GM19372 (cell line): ENCODE measurements at regions not wholly inside any gene's neighbourhood (a gene's known extent, or its start where the extent isn't known, plus 50 kb on each side); places are given as distances from the start of the nearest gene placed in this dataset.
"Not testable (repeated sequence)": the region's sequence is repeated elsewhere in the genome, so short reads cannot be mapped to it uniquely, and the experiment has no call there.

Experiments used
- ATAC-seq: cut with Tn5 transposase; IDR thresholded peaks from one replicate; pipeline ENCODE4 v1.9.1; 2021; ENCODE audit warnings: mild to moderate bottlenecking, low read depth, moderate library complexity; ENCODE audit not compliant: unreplicated experiment

DNA sequence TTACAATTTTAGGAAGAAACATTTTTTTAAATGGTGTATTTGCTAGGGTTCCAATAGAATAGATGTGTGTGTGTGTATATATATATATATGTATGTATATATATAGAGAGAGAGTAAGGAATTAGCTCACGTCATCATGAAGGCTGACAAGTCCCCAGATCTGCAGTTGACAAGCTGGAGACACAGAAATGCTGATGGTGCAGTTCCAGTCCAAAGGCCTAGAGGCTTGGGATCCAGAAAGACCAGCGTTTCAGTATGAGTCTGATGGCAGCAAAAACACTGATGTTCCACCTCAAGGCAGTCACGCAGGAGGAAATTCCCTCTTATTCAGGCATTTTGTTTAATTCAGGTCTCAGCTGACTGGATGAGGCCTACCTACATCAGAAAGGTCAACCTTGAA is 386.8 kb downstream of the PTH2R start:
- no peak for ATAC-seq

DNA sequence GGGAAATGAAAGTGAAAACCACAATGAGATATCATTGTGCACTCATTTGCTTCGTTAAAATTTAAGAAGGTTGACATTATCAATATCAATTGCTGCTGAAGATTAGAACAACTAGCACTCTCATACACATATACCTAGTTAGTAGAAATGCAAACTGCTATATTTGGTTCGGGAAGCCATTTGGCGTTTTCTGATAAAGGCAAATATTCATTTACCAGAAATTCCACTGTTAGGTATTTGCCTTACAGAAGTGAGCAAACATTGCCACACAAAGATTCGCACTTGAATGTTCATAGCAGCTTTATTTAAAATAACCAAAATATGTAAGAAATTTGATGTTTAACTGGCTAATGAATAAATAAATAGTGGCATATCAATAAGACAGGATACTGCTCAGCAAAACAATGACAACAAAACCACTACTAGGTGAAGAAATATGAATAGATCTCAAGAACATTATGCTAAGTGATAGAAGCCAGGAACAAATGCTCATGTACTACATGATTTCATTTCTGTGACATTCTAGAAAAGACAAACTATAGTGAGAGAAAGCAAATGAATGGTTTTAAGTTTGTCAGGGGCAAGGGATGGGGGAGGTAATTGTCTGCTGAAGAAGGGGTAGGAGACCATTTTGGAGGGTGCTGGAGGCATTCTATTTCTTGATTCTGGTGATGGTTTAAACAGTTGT is 387.8 kb downstream of the PTH2R start:
- no peak for ATAC-seq

DNA sequence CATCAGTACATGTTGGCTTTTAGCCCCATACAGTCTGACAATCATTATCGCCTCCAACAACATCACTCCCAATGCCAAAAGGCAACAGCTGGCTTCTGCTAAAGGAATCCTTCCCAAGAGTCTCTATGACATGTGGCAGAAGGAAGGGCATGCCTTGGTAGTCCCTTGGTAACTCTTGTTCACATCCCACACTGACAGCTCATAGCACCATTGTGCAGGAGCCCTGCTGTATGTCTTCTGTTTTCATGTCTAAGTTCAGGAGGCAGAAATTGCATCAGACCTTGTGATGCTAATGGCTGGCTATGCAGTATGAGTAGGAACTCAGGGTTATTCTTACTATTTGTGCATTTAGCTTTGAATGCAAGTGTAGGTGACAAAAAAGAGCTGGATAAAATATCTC is 392.1 kb downstream of the PTH2R start:
- ATAC-seq = no peak

DNA sequence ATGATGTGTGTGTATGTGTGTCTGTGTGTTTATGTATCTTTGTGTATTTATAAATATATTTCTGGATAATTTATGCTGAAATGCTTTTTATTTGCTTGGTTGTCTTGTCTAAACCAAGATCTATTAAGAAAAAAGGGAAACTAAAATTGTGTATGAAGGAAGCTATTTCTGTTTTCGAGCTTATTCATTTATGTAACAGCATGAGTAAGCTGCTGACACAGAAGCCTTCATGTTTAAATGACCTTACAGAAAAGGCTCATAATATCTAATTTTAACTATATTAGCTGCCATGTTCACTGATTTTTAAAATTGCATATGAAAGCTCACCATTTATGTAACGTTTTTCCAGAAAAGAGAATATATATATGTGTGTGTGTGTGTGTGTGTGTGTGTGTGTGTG is 392.8 kb downstream of the PTH2R start:
- no peak for ATAC-seq

DNA sequence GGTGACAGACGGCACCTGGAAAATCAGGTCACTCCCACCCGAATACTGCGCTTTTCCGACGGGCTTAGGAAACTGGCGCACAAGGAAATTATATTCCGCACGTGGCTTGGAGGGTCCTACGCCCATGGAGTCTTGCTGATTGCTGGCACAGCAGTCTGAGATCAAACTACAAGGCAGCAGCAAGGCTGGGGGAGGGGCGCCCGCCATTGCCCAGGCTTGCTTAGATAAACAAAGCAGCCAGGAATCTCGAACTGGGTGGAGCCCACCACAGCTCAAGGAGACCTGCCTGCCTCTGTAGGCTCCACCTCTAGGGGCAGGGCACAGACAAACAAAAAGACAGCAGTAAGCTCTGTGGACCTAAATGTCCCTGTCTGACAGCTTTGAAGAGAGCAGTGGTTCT is 394.3 kb downstream of the PTH2R start:
- not testable (repeated sequence) for ATAC-seq

DNA sequence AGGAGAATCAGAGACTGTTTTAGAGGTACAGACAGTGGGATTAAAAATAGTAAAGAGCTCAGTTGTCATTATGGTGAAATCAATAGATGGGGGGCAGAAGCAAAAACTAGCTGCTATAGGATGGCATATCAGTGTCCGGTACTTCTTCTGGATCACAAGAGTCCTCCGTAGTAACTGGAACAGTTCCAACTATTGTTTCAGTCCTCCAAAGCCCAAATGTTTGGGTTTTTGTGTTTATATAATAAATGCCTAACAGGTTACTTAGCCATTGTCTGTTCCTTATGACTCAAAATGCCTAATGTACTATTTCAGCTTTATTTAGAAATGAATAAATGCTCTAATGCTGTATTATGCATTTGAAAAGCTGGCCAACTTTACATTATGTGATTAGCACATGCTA is 401.2 kb downstream of the PTH2R start:
- no peak for ATAC-seq

DNA sequence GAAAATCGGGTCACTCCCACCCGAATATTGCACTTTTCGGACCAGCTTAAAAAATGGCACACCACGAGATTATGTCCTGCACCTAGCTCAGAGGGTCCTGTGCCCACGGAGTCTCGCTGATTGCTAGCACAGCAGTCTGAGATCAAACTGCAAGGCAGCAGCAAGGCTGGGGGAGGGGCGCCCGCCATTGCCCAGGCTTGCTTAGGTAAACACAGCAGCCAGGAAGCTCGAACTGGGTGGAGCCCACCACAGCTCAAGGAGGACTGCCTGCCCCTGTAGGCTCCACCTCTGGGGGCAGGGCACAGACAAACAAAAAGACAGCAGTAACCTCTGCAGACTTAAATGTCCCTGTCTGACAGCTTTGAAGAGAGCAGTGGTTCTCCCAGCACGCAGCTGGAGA is 405.3 kb downstream of the PTH2R start:
- not testable (repeated sequence) for ATAC-seq

DNA sequence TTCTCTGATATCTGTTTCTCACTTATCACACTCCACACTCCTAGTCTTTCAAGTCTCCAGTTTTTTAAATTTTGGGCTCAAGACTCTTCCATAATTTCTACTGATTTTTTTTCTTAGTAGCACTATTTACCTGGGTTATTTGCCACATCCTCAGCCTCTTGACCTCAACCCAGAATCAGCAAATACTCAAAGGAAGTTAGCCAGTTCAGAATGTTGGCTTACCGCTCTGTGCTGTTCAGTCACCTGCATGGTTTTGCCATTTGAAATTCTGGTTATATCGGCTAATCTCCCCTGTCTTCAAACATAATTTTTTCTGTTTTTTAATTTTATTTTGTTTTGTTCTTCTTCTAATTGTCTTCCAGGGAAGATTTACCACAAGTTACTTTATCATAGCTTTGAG is 412.6 kb downstream of the PTH2R start:
- ATAC-seq = no peak

DNA sequence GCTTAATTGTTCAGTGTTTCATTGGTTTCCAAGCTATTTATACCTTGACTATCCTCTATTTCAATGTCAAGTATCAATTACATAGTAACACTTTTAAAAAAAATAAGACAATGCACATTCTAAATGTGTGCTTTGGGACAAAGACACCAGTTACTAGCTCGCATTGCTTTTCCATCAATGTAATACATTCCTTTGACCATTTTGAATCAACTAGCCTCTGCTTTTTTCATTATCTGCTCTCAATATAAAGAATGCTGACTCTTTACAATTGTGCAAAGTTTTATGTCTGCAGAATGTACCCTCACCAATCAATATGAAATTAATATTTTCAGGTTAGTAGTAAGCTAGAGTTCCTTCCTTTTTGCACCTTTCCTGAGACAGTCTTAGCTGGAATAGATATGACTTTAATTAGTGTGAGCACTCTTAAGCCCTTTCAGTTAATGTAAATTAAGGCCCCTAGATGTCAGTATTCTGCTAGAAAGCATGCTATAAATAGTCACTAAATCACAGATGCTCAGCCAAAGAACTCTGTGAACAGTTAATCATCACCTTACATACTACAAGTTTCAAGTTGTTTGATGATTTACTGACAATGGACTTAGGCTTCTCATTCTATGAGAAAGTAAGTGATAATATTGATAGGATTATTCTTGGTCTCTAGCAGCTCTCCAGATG is 413.6 kb downstream of the PTH2R start:
- ATAC-seq = no peak

DNA sequence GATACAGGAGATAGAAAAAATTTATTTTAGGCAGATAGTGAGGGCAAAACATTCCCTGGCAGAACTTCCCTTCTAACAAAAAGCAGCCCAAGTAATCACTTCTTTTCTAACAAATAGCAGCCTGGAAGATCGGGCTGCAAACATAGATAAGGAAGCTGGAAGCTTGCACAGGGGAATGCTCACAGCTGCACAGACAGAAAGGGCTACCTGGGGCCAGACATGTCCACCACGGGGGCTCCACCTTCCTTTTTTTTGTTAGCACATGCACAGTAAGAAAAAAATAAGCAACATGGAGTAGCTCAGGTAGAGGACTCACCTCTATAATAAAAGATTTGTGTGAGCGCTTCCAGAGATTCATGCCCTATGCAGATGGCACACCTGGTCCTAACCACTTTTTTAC is 420.5 kb downstream of the PTH2R start:
- ATAC-seq = no peak

DNA sequence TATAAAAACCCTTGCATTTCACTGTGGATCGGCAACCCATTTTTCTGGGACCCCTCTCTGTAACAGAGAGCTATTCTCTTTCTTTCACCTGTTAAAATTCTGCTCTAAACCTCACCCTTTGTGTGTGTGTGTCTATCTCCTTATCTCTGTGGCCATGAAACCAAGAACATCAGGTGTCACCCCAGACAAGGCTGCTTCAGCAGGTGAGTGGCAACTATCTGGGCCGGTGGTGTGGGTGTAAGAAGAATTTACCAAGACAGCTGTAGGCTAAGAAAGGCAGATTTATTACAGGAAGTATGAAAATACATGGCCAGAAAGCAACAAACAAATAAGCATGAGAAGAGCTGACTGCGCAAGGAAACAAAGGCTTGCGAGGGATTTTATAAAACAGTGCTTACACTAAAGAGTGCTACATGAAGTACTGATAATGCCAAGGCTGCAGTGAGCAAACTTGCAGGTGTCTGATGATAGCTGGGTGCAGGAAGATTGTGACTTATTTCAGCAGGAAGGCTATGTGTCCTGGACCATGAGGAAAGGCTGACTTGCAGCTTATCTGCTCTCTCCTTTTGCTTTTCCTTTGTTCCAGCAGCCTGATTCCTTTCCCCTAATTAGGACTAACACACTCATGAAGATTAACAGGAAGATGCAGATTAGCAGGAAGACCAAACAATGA is 421.1 kb downstream of the PTH2R start:
- no peak for ATAC-seq

DNA sequence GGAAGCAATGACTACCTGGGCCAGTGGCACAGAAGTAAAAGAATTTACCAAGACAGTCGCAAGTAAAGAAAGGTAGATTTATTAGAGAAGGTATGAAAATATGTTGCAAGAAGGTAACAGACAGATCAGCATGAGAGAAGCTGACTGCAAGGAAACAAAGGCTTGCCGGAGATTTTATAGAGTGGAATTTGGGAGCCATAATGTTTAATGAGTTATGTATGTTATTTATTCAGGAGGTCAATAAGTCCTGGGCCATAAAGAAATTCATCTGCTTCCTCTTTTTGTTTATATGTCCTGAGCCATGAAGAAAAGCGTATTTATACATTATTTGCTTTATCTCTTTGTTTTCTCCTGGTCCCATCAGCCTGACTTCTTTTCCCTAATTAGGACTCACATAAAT is 423.6 kb downstream of the PTH2R start:
- ATAC-seq = no peak

DNA sequence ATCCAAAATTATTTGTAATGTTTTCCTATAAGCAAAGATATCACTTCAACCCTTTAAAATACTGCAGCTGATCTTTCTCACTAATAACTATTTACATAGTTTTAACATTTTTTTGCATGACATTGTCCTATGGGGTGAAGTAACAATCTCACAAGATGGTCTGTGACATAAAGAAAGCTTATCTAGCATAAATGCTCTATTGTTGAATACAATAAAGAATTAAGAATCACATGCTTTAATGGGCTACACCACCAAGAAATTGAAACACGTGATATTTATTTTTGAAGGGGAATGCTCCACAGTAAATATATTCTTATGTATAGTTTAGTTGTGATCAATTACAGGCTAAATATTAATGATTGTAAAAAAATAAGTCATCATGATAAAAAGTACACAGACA is 441.1 kb downstream of the PTH2R start:
- ATAC-seq = no peak

DNA sequence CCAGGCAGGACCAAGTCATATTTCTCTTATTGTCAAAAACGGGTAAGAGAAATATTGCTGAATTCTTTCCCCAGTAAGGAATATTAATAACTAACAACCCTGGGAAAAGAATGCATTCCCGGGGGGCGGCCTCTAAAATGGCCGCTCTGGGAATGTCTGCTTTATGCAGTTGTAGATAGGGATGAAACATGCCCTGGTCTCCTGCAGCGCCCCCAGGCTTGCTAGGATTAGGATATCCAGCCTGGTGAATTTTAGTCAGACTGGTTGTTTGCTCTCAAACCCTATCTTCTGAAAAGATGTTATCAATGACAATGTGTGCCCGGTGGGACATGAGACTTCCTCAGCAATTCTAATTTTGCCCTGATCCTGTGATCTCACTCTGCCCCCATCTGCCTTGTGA is 448.1 kb downstream of the PTH2R start:
- ATAC-seq = no peak

DNA sequence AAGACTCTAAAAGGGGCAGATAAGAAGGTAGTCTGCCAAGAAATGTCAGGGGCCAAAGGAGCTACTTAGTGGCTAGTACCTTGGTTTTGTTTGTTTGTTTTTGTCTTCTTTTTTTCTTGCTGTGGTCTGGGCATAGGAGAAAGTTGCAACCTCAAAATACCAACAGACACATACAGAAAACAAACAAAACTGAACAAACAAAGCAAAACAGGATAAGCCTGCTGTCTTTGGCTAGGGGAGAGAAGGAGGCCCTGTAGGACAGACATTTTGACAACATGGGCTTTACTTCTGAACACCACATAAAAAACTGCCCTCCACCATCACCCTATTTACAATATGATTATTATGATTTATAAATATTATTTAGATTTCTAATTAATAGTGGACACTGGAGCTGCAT is 460.8 kb downstream of the PTH2R start:
- ATAC-seq = no peak

DNA sequence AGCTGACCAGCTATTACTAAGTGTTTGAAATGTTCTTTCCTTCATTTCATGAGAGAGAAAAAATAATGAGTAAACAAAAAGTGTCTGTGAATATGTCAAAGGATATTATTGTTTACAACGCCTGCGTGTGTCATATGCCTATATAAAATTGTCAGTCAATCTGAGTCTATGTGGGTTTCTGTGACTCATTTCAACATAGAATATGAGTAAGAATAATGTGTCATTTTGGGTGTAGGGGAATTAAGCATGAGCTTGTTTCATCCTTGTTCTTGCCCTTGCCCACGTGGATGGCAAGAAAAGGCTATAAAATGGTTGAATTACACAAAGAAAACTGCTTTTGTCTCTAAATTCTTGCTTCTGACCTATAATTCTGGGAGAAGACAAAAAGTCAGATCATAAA is 466.0 kb downstream of the PTH2R start:
- ATAC-seq = no peak

DNA sequence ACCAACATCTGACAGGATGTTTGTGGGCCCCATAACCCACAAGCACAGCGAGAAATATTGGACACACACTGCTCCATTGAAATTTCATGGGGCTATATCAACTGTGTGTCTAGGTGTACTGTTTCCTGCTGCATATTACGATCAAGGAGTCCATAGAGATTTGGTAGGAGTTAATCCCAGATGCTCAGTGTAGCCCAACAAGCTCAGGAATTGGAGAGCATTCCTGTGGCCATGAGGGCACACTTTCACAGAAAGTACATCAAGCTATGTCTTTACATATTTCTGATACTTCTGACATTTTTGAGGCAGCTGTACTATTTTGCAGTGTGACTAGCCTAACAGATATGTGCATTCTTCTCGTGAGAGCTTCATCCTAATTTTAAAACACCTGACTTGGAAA is 473.1 kb downstream of the PTH2R start:
- ATAC-seq = no peak

DNA sequence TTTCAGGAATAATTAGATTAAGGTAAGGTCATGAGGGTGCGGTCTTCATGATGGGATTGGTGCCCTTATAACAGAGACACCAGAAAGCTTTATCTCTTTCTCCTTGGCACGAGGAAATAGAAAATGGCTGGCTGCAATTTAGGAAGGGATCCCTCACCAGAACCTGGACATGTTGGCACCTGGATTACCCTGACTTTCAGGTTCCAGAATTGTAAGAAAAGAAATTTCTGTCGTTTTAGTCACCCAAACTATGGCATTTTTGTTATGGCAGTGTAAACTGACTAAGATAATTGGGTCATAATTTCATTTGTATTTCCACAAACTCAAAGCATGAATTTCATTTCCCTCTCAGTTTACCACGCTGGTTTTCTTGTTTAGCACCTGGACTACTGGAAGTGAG is 473.6 kb downstream of the PTH2R start:
- no peak for ATAC-seq

DNA sequence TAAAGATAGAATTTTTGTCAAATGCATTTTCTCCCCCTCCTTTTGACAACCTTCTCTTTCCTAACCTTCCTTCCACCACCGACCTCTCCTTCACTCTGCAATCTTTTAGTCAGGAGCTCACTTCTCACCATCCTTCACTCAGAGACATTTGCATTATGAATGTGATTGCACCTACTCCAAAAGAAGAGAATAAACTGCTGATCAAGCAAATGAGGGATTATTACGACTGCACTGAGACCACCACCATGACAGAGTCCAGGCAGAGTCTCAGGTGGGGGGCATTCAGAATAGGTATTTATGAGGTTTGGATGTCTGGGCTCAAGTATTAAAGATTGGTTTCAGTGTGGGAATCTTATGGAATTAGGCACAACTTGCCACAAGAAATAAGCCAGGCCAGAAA is 483.9 kb downstream of the PTH2R start:
- no peak for ATAC-seq

DNA sequence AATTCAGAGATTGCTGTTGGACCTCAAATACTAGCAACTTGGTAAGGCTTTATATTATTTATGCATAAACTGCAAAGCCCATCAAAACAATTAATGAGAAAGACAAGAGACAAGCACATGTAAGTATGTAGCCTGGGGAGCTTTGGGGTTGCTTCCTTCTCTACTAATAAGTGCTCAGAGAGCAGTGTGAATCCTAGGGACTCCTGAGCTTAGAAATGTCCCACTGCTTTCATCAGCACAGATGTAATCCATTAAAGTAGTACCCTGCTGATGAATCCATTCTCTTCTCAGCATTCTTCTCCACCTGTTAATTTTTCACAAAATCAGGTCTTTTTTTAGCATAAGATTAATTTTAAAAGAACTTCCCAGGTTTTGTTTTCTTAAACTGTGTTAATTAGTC is 485.6 kb downstream of the PTH2R start:
- ATAC-seq = no peak

DNA sequence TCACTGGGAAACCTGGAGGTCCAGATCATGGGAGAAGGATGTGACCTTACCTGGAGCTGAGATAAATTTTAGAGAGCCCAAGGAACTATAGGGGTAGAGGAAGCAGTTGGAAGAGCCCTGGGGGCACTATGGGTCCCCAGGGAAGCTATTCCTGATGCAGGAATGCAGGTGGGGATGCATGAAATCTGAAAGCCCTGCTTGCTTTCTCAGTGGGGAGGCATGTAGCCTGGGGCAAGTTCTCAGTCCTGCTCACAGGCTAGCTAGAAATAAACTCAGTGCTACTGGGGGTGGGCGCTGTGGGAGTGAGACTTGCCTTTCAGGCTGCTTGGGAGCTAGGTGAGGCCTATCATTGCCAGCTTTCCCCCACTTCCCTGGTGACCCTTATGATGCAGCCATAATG is 499.7 kb downstream of the PTH2R start:
- no peak for ATAC-seq

DNA sequence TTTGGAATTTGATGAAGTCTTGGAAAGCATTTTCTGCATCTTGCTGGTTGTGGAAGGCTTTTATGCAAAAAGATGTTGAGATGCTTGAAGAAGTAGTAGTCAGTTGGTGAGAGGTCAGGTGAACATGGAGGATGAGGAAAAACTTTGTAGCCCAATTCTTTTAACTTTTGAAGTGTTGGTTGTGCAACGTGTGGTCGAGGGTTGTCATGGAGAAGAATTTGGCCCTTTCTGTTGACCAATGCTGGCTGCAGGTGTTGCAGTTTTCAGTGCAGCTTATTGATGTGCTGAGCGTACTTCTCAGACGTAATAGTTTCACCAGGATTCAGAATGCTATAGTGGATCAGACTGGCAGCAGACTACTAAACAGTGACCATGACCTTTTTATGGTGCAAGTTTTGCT is 508.4 kb upstream of the MAP2 start:
- no peak for ATAC-seq
